ENCODE measurements at regions not wholly inside any gene's neighbourhood (a gene's known extent, or its start where the extent isn't known, plus 50 kb on each side); places are given as distances from the start of the nearest gene placed in this dataset.

GRCh38 chr1:208521534-208521933, 277.4 kb upstream of the PLXNA2 start:
- DNase-seq = no peak

DNA sequence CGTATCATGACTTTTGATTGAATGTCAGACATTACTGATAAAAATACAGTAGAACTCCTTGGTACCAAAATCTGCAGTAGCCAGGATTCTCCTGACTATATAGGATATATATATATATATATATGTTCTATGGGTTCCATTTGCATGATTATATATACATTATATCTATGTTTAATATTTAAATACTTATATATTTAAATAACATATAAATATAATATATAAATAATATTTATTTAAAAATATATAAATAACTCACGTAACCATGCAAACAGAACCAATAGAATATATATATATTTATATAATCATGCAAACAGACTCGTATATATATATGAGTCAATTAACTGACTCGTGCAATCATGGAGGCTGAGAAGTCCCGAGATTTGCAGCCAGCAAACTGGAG, 278.8 kb upstream of the PLXNA2 start:
- DNase-seq = no peak

DNA sequence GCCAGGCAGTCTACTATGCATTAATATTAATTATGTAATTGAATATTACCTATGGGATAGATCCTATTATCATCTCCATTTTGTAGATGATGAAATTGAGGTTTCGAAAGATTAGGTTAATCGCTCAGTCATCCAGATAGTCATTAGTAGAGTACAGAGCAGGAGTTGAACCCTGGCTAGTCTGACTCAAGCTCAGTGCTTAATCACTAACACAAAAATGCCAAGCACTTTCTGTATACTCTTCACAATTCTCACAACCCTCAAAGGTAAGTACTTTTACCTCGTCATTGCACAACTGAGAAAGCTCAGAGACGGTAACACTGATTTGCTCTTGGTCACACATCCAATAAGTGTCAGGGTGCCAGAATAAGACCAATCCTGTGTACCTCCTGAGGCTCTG, 280.2 kb upstream of the PLXNA2 start:
- no peak for DNase-seq

GRCh38 chr1:208524925-208525324, 280.7 kb upstream of the PLXNA2 start:
- no peak for DNase-seq

DNA sequence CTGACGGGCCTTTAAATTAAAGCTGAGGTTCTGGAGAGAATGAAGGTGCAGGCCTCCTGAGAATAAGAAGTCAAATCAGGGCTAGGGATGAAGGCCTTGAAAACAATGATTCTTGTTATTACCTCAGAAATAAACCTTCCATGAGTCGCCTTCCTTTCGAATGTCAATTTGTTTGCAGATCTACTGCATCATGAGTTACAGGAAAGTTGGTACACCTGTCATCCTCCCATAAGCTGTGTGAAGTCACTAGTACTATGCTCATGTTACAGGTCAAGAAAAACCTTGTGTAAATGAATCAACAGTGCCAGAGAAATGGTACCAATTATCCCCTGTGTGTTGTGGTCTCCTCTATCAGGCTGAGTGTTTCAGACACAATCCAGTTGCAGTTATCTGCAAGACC, 281.2 kb upstream of the PLXNA2 start:
- DNase-seq = no peak

DNA sequence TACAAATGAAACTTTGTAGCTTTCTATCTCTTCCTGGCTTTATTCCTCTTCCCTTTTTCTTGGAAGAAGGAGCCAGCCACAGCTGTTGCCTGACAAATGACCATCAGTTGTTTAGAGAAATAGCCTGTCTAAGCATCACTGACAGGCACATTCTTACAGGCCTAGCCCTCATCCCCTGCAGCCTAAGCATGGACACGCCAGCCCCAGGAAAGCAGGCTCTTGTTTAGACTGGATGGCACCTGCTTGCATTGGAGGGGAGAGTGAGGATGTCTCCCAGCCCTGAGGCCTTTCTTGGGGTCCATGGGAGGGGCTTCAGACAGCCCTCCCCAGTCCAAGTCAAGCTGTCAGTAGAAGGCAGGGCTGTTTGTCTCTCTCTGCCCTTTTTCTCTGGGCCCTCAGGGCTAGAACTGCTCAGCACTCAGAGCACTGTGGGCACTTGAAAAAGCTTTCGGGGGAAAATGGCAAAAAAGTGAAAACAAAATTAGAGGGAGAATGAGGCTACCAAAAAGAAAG, 282.5 kb upstream of the PLXNA2 start:
- DNase-seq = peak; percentile 83

DNA sequence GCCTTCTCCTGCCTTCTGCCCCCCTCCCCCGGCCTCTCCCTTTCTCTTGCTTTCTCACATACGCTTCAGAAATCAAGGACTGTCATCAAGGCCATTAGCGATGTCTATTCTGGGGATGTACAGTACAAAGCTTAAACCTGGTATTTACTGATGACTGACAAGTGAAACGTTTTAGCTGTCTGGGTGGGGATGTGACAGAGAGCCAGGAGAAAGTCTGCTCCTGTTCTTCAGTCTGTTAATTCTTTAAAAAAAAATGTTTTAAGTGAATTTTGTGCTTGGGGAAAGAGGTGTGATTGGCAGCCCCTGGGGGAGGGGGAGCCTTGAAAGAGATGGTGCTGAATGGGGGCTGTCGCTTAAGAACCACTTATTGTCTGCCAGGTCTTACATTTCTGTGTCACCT, 283.0 kb upstream of the PLXNA2 start:
- DNase-seq = no peak

- DNase-seq = no peak
These were observed 284.5 kb upstream of the PLXNA2 start for GRCh38 chr1:208528578-208529240.

- DNase-seq = peak; percentile 72
These were observed 287.0 kb upstream of the PLXNA2 start for GRCh38 chr1:208531003-208531750.

- peak; percentile 68 for DNase-seq
These were observed 289.8 kb upstream of the PLXNA2 start for GRCh38 chr1:208533746-208534598.

DNA sequence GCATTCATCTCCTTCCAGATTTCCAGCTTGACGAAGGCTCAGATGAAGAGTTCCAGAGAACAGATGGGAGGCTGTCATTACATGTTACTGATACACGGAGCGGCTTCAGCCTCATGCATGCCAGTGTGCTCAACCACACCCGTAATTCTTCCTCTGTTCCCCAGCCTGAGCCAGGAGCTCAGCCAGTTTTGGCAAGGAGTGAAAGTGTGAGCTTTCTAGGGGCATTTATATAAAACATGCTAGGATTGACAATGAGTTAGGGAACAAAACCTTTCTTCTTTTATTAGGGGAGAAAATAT, 290.4 kb upstream of the PLXNA2 start:
- no peak for DNase-seq

DNA sequence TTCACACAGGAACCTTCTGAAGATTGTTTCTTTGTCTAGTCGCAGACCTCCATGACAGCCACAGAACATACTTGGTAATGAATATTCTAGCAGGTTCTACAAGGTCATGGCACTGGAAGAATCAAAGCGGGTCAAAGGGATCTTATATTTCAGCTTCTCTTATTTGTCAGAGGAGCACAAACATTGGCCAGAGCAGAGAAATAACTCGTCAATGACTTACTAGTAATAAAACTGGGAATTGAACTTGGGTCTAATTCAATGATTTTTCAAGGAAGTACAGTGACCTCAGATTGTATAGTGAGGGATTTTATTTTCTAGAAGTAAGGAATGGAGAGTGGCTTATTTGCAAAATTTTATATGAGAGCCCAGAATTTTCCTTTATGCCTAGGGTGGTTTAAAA, 290.8 kb upstream of the PLXNA2 start:
- DNase-seq = no peak

DNA sequence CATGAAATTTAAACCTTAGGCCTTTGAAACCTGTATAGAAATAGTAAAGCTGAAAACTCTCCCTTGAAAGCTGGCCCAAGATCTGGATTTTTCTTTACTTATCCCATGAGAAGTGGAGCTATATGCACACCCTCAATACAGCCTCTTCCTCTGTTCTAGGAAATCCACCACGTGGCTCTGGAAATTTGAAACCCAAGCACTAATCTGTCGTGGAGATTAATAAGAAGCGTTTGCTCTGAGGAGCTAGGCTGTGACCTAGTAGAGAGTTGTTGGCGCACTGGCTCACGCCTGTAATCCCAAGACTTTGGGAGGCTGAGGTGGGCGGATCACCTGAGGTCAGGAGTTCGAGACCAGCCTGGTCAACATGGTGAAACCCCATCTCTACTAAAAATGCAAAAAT, 291.3 kb upstream of the PLXNA2 start:
- DNase-seq = no peak

DNA sequence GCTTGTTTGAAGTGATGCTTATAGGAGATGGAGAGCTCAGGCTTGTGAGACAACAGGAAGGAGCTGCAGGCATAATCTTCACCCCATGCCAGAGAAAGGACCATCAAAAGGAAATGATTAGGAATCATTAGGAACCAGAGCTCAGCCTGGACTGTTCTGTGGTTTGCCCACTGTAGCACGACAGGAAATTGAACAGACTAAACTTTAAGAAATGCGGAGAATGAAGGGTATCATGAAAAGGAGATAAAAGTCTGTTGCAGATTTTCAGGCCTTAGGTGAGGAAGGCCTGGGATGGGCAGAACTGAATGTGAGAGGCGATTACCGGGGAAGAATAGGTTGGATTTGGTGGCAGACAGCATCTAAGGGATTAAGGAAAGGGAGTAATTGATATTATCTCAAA, 292.0 kb upstream of the PLXNA2 start:
- peak; percentile 80 for DNase-seq

GRCh38 chr1:208537198-208537597, 293.0 kb upstream of the PLXNA2 start:
- DNase-seq = peak; percentile 47

GRCh38 chr1:208538078-208538477, 293.9 kb upstream of the PLXNA2 start:
- DNase-seq = no peak

GRCh38 chr1:208538587-208538986, 294.4 kb upstream of the PLXNA2 start:
- DNase-seq = no peak

DNA sequence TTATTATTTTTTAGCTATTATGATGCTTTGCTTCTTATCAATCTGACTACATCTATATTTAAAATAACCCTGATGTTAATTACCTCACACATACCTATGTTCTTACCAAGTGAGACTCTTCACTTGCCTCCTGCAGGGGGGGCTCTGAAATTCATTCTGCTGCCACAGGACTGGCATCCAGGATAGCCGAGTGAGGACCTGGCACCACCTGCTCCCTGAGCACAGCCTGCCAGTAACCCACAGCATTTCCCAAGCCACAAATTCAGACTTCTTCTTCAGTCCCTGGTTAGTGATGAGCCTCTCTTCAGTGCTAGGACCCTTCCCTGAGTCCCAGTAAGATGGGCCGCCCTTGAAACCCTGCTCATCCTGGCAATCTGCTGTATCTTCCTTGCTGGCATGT, 296.5 kb upstream of the PLXNA2 start:
- DNase-seq = no peak

- no peak for DNase-seq
These were observed 297.2 kb upstream of the PLXNA2 start for GRCh38 chr1:208541225-208541855.

GRCh38 chr1:208542309-208542708, 298.1 kb upstream of the PLXNA2 start:
- DNase-seq = peak; percentile 4

- peak; percentile 1 for DNase-seq
These were observed 299.9 kb upstream of the PLXNA2 start for GRCh38 chr1:208544053-208544452.

DNA sequence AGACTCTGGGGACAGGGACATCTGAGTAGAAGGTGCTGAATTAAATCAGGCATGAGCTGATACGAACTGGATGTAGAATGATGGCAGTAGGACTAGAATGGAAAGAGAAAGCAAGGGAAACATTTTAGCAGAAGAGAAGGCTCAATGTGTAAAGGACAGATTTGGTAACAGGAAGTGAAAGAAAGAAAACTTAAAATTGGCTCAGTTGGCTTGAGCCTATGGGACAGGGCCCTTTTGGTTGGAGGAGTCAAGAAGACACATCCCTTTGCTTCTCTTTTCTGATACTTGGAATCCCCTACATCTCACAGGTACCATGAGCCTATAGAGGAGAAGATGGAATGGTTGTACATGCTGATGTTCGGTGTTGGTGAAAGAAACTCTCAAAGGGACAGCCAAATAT, 300.6 kb upstream of the PLXNA2 start:
- no peak for DNase-seq

GRCh38 chr1:208551024-208551423, 306.8 kb upstream of the PLXNA2 start:
- no peak for DNase-seq

Data from islet precursor cell (in vitro differentiated cells).